Caco-2 (cell line): ENCODE measurements at regions not wholly inside any gene's neighbourhood (a gene's known extent, or its start where the extent isn't known, plus 50 kb on each side); places are given as distances from the start of the nearest gene placed in this dataset.

Experiments used
- BruUV-seq: library from RNA; stranded (reverse); fragments of 400-500 nt; replicated peaks from 2 replicates; lab custom pipeline; 2021; lab: Mats Ljungman, UMichigan
- CTCF ChIA-PET: fragments of 300-600 bp; sonication (Branson Sonifier 250); formaldehyde crosslinking; loops from one replicate; lab custom pipeline; 2022; ENCODE audit warnings: antibody characterized with exemption; lab: Charles Lee
- POLR2A ChIA-PET: fragments of 300-600 bp; sonication (Branson Sonifier 250); formaldehyde crosslinking; loops from one replicate; lab custom pipeline; 2022; ENCODE audit warnings: antibody characterized with exemption; lab: Charles Lee
- DNase-seq, 2 experiments: peaks; one replicate each; pipeline versions ENCODE4 v3.0.0 to v3.0.0-alpha.2; 2020 to 2022
- H3K27me3 ChIP-seq: replicated peaks from 2 replicates; pipeline ENCODE4 v1.6.0; 2011; ENCODE audit warnings: low read length; ENCODE audit not compliant: control insufficient read depth, insufficient read depth
- H3K36me3 ChIP-seq: 2 replicates; pipeline ENCODE4 v1.5.1; 2011; ENCODE audit warnings: low read length; ENCODE audit not compliant: control insufficient read depth, insufficient read depth
- H3K4me1 ChIP-seq: fragments of 250-450 bp; sonication (Bioruptor Pico); 2 replicates; pipeline ENCODE4 v1.5.1; 2020; ENCODE audit warnings: mild to moderate bottlenecking
- H3K4me3 ChIP-seq: 2 replicates; pipeline ENCODE4 v1.5.1; 2011; ENCODE audit warnings: low read depth, mild to moderate bottlenecking, control low read depth, low read length
- H3K9me3 ChIP-seq: fragments of 250-450 bp; sonication (Bioruptor Pico); 2 replicates; pipeline ENCODE4 v1.5.1; 2020; ENCODE audit warnings: mild to moderate bottlenecking, moderate library complexity
- H3K27ac Mint-ChIP-seq: one replicate; pipeline ENCODE4 v1.8.0; 2022; ENCODE audit warnings: mixed read lengths; ENCODE audit not compliant: unreplicated experiment
- H3K27me3 Mint-ChIP-seq: one replicate; pipeline ENCODE4 v1.8.0; 2022; ENCODE audit warnings: mixed read lengths; ENCODE audit not compliant: insufficient read depth, unreplicated experiment
- H3K36me3 Mint-ChIP-seq: one replicate; pipeline ENCODE4 v1.8.0; 2022; ENCODE audit warnings: mild to moderate bottlenecking, mixed read lengths; ENCODE audit not compliant: insufficient read depth, unreplicated experiment
- H3K4me1 Mint-ChIP-seq: one replicate; pipeline ENCODE4 v1.8.0; 2022; ENCODE audit warnings: low read depth, mixed read lengths; ENCODE audit not compliant: unreplicated experiment
- H3K4me3 Mint-ChIP-seq: one replicate; pipeline ENCODE4 v1.8.0; 2022; ENCODE audit warnings: mild to moderate bottlenecking, moderate library complexity, mixed read lengths; ENCODE audit not compliant: unreplicated experiment
- H3K9me3 Mint-ChIP-seq: one replicate; pipeline ENCODE4 v1.8.0; 2022; ENCODE audit warnings: mixed read lengths; ENCODE audit not compliant: unreplicated experiment
- CTCF ChIP-seq, 2 experiments: fragments of 200-600 bp in 1 of 2; IDR thresholded peaks; 1 replicate in 1 of 2; 2 replicates in 1 of 2; pipeline versions ENCODE4 v1.5.1 to v1.8.0; 2011 to 2022; ENCODE audit warnings: antibody characterized with exemption in 1 of 2, control low read depth in 1 of 2, inconsistent platforms in 1 of 2, low read depth in 1 of 2, low read length in 1 of 2, mild to moderate bottlenecking in 1 of 2, moderate library complexity in 1 of 2; ENCODE audit not compliant: insufficient read depth in 1 of 2, severe bottlenecking in 1 of 2, unreplicated experiment in 1 of 2
- intact Hi-C: fragments of 100-400 bp; cut with micrococcal nuclease; formaldehyde crosslinking; loops from one replicate; pipeline ENCODE4 v1.10.0; 2022; ENCODE audit not compliant: unreplicated experiment

- Mint-ChIP-seq H3K9me3 (no peaks in the 10 kb centered on the region), H3K36me3 (no peaks in the 10 kb centered on the region), H3K4me1 (no peaks in the 10 kb centered on the region), H3K27ac (no peak overlapping the region), H3K4me3 (no peak overlapping the region), H3K27me3 (peaks cover 6% of the 10 kb centered on the region)
- no peaks in the 10 kb centered on the region; the same call in 1 of the 2 replicates for H3K9me3 ChIP-seq
- DNase-seq, result no peak
- no peaks in the 10 kb centered on the region for H3K4me1 ChIP-seq
- TF ChIP-seq CTCF (IDR thresholded peaks at IDR 0.05; ENCODE audit: insufficient read depth in 1 of 2, low read depth in 1 of 2, low read length in 1 of 2, severe bottlenecking in 1 of 2, unreplicated experiment in 1 of 2), result no peak
- ChIA-PET CTCF (no interaction called here), POLR2A (no interaction called here)
- H3K4me3 ChIP-seq, result no peak overlapping the region
- no peaks in the 10 kb centered on the region for H3K27me3 ChIP-seq
- no peaks in the 10 kb centered on the region for H3K36me3 ChIP-seq
- intact Hi-C loops, result loop anchor here (10.0 kb wide), 1 partner anchor 195 kb away; no protein-coding TSS in a partner anchor
- no TSS peak for BruUV-seq
Measured at GRCh38 chr5:117649821-117650220, 1075.2 kb upstream of the SEMA6A start.

GRCh38 chr5:117645400-117645799, 1070.8 kb upstream of the SEMA6A start:
- Mint-ChIP-seq H3K27ac (no peak overlapping the region), H3K4me3 (no peak overlapping the region), H3K36me3 (no peaks in the 10 kb centered on the region), H3K27me3 (peaks cover 2% of the 10 kb centered on the region), H3K4me1 (no peaks in the 10 kb centered on the region), H3K9me3 (no peaks in the 10 kb centered on the region)
- BruUV-seq, result no TSS peak
- H3K4me1 ChIP-seq, result no peaks in the 10 kb centered on the region
- DNase-seq, result no peak
- no peaks in the 10 kb centered on the region for H3K27me3 ChIP-seq
- H3K9me3 ChIP-seq, result no peaks in the 10 kb centered on the region; the same call in 1 of the 2 replicates
- ChIA-PET CTCF (no interaction called here), POLR2A (no interaction called here)
- intact Hi-C loops, result loop anchor here (10.0 kb wide), 1 partner anchor 191 kb away; no protein-coding TSS in a partner anchor
- no peaks in the 10 kb centered on the region for H3K36me3 ChIP-seq
- TF ChIP-seq CTCF (IDR thresholded peaks at IDR 0.05; ENCODE audit: insufficient read depth in 1 of 2, low read depth in 1 of 2, low read length in 1 of 2, severe bottlenecking in 1 of 2, unreplicated experiment in 1 of 2), result no peak
- no peak overlapping the region for H3K4me3 ChIP-seq

- ChIA-PET CTCF (no interaction called here), POLR2A (no interaction called here)
- Histone ChIP-seq H3K9me3 (no peaks in the 10 kb centered on the region), H3K36me3 (no peaks in the 10 kb centered on the region), H3K27me3 (no peaks in the 10 kb centered on the region), H3K4me3 (no peak overlapping the region), H3K4me1 (no peaks in the 10 kb centered on the region)
- no peaks in the 10 kb centered on the region for H3K4me1 Mint-ChIP-seq
- no peaks in the 10 kb centered on the region for H3K36me3 Mint-ChIP-seq
- TF ChIP-seq CTCF (IDR thresholded peaks at IDR 0.05; ENCODE audit: insufficient read depth in 1 of 2, low read depth in 1 of 2, low read length in 1 of 2, severe bottlenecking in 1 of 2, unreplicated experiment in 1 of 2), result no peak
- no peak overlapping the region for H3K4me3 Mint-ChIP-seq
- no peak overlapping the region for H3K27ac Mint-ChIP-seq
- H3K27me3 Mint-ChIP-seq, result no peaks in the 10 kb centered on the region
- no peaks in the 10 kb centered on the region for H3K9me3 Mint-ChIP-seq
- DNase-seq, result no peak
- no TSS peak for BruUV-seq
- intact Hi-C loops, result no loop called here
Measured at GRCh38 chr5:117638581-117638980, 1064.0 kb upstream of the SEMA6A start.
